ENCODE measurements at regions not wholly inside any gene's neighbourhood (a gene's known extent, or its start where the extent isn't known, plus 50 kb on each side); places are given as distances from the start of the nearest gene placed in this dataset.

- DNase-seq: no peak
Observed at GRCh38 chr9:78609450-78609849, 312.5 kb downstream of the PSAT1 start.

GRCh38 chr9:78612091-78612490, 315.2 kb downstream of the PSAT1 start:
- no peak for DNase-seq

- no peak for DNase-seq
Observed at GRCh38 chr9:78613006-78613405, 316.1 kb downstream of the PSAT1 start.

GRCh38 chr9:78614892-78615291, 318.0 kb downstream of the PSAT1 start:
- DNase-seq: no peak

GRCh38 chr9:78615372-78615771, 318.4 kb downstream of the PSAT1 start:
- no peak for DNase-seq

- DNase-seq: no peak
Observed at GRCh38 chr9:78618735-78619134, 321.8 kb downstream of the PSAT1 start.

- no peak for DNase-seq
Observed at GRCh38 chr9:78620303-78620702, 323.4 kb downstream of the PSAT1 start.

GRCh38 chr9:78620764-78621163, 323.8 kb downstream of the PSAT1 start:
- no peak for DNase-seq

- DNase-seq: no peak
Observed at GRCh38 chr9:78622126-78622525, 325.2 kb downstream of the PSAT1 start.

GRCh38 chr9:78626971-78627370, 330.0 kb downstream of the PSAT1 start:
- DNase-seq: no peak

- no peak for DNase-seq
Observed at GRCh38 chr9:78630966-78631365, 334.0 kb downstream of the PSAT1 start.

- DNase-seq: no peak
Observed at GRCh38 chr9:78640728-78641127, 343.8 kb downstream of the PSAT1 start.

GRCh38 chr9:78644359-78644758, 347.4 kb downstream of the PSAT1 start:
- DNase-seq: no peak

GRCh38 chr9:78654324-78654723, 357.4 kb downstream of the PSAT1 start:
- no peak for DNase-seq

- DNase-seq: no peak
Observed at GRCh38 chr9:78663369-78663768, 366.4 kb downstream of the PSAT1 start.

GRCh38 chr9:78664370-78664769, 367.4 kb downstream of the PSAT1 start:
- no peak for DNase-seq

GRCh38 chr9:78666818-78667414, 370.0 kb downstream of the PSAT1 start:
- no peak for DNase-seq

GRCh38 chr9:78668148-78668832, 371.4 kb downstream of the PSAT1 start:
- DNase-seq: no peak

GRCh38 chr9:78669591-78669990, 372.7 kb downstream of the PSAT1 start:
- DNase-seq: no peak

- DNase-seq: no peak
Observed at GRCh38 chr9:78671785-78672184, 374.9 kb downstream of the PSAT1 start.

GRCh38 chr9:78674874-78675273, 377.9 kb downstream of the PSAT1 start:
- DNase-seq: no peak

GRCh38 chr9:78676009-78676408, 379.1 kb downstream of the PSAT1 start:
- no peak for DNase-seq

- no peak for DNase-seq
Observed at GRCh38 chr9:78676623-78677022, 379.7 kb downstream of the PSAT1 start.

GRCh38 chr9:78677326-78677725, 380.4 kb downstream of the PSAT1 start:
- no peak for DNase-seq

- no peak for DNase-seq
Observed at GRCh38 chr9:78678877-78679276, 382.0 kb downstream of the PSAT1 start.
